ENCODE measurements at regions not wholly inside any gene's neighbourhood (a gene's known extent, or its start where the extent isn't known, plus 50 kb on each side); places are given as distances from the start of the nearest gene placed in this dataset.

DNA sequence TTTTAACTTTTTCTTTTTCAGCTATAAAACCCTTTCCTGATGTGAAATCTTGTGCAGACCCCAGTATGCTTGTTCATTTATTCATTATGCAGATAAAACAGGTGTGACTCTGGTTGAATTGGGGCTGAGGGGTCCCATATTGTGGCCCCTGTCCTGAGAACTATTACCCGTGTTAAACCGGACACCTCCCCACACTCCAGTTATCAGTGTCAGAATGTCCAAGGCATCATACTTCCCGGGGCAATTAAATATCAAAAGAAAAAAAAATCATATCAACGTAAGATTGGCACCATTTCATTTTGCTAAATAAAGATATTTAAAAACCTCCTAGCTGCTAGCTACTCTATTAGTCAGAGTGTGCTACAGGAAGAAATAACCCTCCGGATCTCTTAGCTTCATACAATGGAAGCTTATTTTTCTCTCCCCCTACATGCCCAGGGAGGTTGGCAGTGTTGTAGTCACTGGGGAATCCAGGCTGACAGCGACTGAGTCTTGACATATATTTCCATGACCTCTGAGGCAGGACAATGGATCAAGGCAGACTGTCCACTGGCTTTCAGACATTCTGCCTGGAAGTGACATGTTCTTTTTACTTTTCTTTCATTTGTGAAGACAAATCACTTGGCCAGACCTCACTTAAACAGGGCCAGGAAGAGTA, 170.0 kb downstream of the SEC61B start:
- no peak for TF ChIP-seq POLR2A (IDR thresholded peaks at IDR 0.05)
- TF ChIP-seq, protein P1, sequence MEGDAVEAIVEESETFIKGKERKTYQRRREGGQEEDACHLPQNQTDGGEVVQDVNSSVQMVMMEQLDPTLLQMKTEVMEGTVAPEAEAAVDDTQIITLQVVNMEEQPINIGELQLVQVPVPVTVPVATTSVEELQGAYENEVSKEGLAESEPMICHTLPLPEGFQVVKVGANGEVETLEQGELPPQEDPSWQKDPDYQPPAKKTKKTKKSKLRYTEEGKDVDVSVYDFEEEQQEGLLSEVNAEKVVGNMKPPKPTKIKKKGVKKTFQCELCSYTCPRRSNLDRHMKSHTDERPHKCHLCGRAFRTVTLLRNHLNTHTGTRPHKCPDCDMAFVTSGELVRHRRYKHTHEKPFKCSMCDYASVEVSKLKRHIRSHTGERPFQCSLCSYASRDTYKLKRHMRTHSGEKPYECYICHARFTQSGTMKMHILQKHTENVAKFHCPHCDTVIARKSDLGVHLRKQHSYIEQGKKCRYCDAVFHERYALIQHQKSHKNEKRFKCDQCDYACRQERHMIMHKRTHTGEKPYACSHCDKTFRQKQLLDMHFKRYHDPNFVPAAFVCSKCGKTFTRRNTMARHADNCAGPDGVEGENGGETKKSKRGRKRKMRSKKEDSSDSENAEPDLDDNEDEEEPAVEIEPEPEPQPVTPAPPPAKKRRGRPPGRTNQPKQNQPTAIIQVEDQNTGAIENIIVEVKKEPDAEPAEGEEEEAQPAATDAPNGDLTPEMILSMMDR (IDR thresholded peaks at IDR 0.05): no peak

Measured in vagina (tissue), 2 donors.